Kidney epithelial cell (primary cell): ENCODE measurements at regions not wholly inside any gene's neighbourhood (a gene's known extent, or its start where the extent isn't known, plus 50 kb on each side); places are given as distances from the start of the nearest gene placed in this dataset.

Experiments used
- DNase-seq: peaks from one replicate; pipeline ENCODE4 v3.0.0-alpha.2; 2010; ENCODE audit warnings: low read depth
- H3K27me3 ChIP-seq: 2 replicates; pipeline ENCODE4 v1.6.0; 2011; ENCODE audit warnings: low read length; ENCODE audit not compliant: control insufficient read depth, insufficient read depth
- H3K36me3 ChIP-seq: 2 replicates; pipeline ENCODE4 v1.5.1; 2011; ENCODE audit warnings: low read length; ENCODE audit not compliant: control insufficient read depth, insufficient read depth
- H3K4me3 ChIP-seq: 2 replicates; pipeline ENCODE4 v1.5.1; 2011; ENCODE audit warnings: low read depth, mild to moderate bottlenecking, control low read depth, low read length
- TF ChIP-seq, protein P1 (sequence below): IDR thresholded peaks from 2 replicates; pipeline ENCODE4 v1.5.1; 2011; ENCODE audit warnings: mild to moderate bottlenecking, moderate library complexity, low read length, control low read depth, inconsistent platforms; ENCODE audit not compliant: insufficient read depth, poor library complexity, severe bottlenecking

DNA sequence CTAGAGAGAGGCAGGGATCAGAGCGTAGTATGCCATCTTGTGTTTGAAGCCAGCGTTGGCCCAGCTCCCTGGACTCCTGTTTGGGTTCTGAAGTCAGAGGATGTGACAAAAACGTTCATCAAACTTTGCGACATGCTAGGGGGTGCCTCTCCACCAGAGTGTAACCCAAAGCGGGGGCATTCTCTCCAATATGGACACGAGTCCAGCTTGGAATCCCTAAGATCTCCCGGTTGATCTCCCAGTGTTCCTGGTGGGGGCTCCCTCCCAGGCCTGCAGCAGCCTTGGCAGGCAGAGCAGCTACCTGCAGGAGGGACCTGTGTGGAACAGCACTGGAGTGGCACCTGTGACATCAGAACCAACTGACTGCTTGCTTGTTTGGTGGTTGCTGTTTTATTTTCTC, 218.8 kb upstream of the ECI2 start:
- DNase-seq, result no peak
- TF ChIP-seq, protein P1, sequence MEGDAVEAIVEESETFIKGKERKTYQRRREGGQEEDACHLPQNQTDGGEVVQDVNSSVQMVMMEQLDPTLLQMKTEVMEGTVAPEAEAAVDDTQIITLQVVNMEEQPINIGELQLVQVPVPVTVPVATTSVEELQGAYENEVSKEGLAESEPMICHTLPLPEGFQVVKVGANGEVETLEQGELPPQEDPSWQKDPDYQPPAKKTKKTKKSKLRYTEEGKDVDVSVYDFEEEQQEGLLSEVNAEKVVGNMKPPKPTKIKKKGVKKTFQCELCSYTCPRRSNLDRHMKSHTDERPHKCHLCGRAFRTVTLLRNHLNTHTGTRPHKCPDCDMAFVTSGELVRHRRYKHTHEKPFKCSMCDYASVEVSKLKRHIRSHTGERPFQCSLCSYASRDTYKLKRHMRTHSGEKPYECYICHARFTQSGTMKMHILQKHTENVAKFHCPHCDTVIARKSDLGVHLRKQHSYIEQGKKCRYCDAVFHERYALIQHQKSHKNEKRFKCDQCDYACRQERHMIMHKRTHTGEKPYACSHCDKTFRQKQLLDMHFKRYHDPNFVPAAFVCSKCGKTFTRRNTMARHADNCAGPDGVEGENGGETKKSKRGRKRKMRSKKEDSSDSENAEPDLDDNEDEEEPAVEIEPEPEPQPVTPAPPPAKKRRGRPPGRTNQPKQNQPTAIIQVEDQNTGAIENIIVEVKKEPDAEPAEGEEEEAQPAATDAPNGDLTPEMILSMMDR, result no peak
- H3K36me3 ChIP-seq, result no peaks in the 10 kb centered on the region
- H3K4me3 ChIP-seq, result no peak overlapping the region
- H3K27me3 ChIP-seq, result no peaks in the 10 kb centered on the region

- Histone ChIP-seq H3K4me3 (no peak overlapping the region), H3K36me3 (no peaks in the 10 kb centered on the region), H3K27me3 (no peaks in the 10 kb centered on the region)
- no peak for DNase-seq
- TF ChIP-seq, protein P1, result no peak
These were observed 217.4 kb upstream of the ECI2 start for GRCh38 chr6:4352731-4353130.

DNA sequence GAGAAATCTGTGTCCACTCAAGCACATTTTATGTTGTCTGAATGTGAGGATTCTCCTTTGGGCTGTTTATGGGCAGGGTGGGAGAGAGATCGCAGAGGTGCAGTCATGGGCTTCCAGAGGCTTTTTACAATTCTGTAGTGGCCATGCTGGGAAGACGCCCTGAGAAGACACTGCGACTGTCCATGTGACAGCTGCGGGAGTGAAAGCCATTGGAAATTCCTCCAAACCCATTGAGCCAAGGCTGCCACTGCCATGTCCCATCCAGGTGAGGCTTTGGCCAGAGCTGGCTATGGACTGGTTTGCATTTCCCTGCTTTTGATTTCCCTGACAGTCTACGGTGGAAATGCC, 216.9 kb upstream of the ECI2 start:
- no peak for DNase-seq
- Histone ChIP-seq H3K4me3 (no peak overlapping the region), H3K27me3 (no peaks in the 10 kb centered on the region), H3K36me3 (no peaks in the 10 kb centered on the region)
- TF ChIP-seq, protein P1, result no peak

DNA sequence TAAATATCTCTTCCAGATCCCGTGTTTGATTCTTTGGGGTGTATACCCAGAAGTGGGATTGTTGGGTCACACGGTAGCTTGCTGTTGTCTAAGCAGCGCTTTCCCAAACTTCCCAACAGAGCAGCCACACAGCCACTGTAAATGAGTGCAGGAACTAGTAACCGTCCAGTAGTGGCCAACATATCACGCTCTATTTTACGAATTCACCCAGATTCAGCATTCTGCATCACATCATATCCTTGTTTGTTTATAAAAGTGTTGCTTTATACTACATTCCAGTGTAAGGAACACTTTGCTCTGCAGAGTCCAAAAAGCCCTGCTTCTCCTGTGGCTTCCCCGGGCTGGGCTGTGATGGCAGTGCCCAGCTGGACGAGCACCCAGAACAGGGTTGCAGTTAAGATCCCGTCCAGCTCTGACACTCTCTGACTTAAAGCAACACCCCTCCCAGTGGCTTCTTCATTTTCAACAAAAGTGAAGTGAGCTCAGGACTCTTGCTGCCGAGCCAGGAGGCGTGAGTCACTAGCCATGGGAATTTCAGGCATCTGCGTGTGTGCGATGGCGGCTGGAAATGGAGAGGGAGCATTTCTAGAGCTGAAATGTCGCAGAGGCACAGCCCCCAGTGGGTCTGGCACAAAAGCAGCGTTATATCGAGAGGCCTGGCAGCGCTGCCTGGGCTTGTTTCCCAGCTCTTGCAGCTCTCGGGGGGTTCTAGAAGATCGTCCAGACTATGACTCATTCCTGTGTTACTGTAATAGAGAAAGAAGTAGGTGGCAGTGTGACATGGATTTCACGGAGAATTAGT, 216.3 kb upstream of the ECI2 start:
- TF ChIP-seq, protein P1, result no peak
- H3K4me3 ChIP-seq, result peak overlapping the region; percentile 23
- DNase-seq, result peak; percentile 75
- H3K36me3 ChIP-seq, result no peaks in the 10 kb centered on the region
- H3K27me3 ChIP-seq, result no peaks in the 10 kb centered on the region

DNA sequence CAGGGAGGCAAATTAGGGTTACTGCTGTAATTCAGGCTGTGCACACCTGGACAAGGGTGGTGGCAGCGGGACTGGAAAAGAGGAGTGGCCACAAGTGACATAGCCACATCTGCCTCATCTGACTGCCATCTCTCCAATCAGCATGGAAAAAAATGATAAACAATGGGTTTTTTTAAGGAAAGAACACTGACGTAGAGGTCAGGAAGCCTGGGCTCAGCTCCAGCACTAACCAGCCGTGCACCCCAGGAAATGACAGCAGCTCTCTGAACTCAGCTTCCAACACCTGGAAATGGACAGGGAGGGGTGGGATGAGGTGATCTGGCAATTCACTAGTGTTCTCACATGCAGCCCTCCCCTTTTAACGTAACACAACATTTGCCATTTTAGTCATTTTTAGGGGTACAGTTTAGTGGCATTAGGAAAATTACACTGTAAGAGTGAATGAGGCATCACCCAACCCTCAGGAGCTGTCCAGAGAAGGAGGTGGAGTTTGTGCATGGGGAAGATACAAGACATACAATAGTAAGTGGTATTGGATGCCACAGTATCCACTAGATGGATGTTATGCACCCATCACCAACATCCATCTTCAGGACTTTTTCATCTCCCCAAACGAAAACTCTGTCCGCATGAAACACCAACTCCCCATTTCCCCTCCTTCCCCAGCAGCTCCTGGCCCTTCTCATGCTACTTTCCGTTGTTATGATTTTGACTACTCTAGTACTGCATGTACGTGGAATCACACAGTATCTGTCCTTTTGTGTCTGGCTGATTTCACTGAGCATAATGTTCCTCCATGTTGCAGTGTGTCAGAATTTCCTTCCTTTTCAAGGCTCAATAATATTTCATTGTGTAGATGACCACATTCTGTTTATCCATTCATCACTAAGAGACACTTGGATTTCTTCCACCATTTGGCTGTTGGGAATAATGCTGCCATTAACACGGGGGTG, 215.5 kb upstream of the ECI2 start:
- Histone ChIP-seq H3K36me3 (no peaks in the 10 kb centered on the region), H3K4me3 (no peak overlapping the region), H3K27me3 (no peaks in the 10 kb centered on the region)
- no peak for DNase-seq
- TF ChIP-seq, protein P1, result no peak
